Fibroblast of peridontal ligament (primary cell): ENCODE measurements at regions not wholly inside any gene's neighbourhood (a gene's known extent, or its start where the extent isn't known, plus 50 kb on each side); places are given as distances from the start of the nearest gene placed in this dataset.

Experiments used
- DNase-seq: peaks from one replicate; pipeline ENCODE4 v3.0.0-alpha.2; 2010; ENCODE audit errors: extremely low read depth

- DNase-seq = no peak
Observed at GRCh38 chr4:176898791-176899190, 106.1 kb upstream of the VEGFC start.

- peak; percentile 92 for DNase-seq
Observed at GRCh38 chr4:176902710-176903323, 110.1 kb upstream of the VEGFC start.

- DNase-seq = no peak
Observed at GRCh38 chr4:176906709-176907108, 114.0 kb upstream of the VEGFC start.

GRCh38 chr4:176910646-176911045 is 117.9 kb upstream of the VEGFC start:
- DNase-seq = no peak

- no peak for DNase-seq
Observed at GRCh38 chr4:176919631-176920030, 126.9 kb upstream of the VEGFC start.

GRCh38 chr4:176920694-176921093 is 128.0 kb upstream of the VEGFC start:
- peak; percentile 29 for DNase-seq

GRCh38 chr4:176921256-176921655 is 128.5 kb upstream of the VEGFC start:
- no peak for DNase-seq

GRCh38 chr4:176924238-176924637 is 131.5 kb upstream of the VEGFC start:
- DNase-seq = no peak

- no peak for DNase-seq
Observed at GRCh38 chr4:176925962-176926361, 133.2 kb upstream of the VEGFC start.

- no peak for DNase-seq
Observed at GRCh38 chr4:176927117-176927516, 134.4 kb upstream of the VEGFC start.

GRCh38 chr4:176927664-176928063 is 134.9 kb upstream of the VEGFC start:
- DNase-seq = peak; percentile 98

GRCh38 chr4:176939445-176939844 is 146.7 kb upstream of the VEGFC start:
- DNase-seq = no peak

- DNase-seq = peak; percentile 15
Observed at GRCh38 chr4:176945334-176945733, 152.6 kb upstream of the VEGFC start.

- peak; percentile 40 for DNase-seq
Observed at GRCh38 chr4:176949029-176949428, 156.3 kb upstream of the VEGFC start.

GRCh38 chr4:176953021-176953420 is 160.3 kb upstream of the VEGFC start:
- DNase-seq = peak; percentile 30

GRCh38 chr4:176957353-176958118 is 164.8 kb upstream of the VEGFC start:
- DNase-seq = peak; percentile 21

- DNase-seq = no peak
Observed at GRCh38 chr4:176959980-176960379, 167.3 kb upstream of the VEGFC start.

- DNase-seq = no peak
Observed at GRCh38 chr4:176963121-176963520, 170.4 kb upstream of the VEGFC start.

- DNase-seq = no peak
Observed at GRCh38 chr4:176964116-176964691, 171.5 kb upstream of the VEGFC start.

GRCh38 chr4:176967586-176967985 is 174.9 kb upstream of the VEGFC start:
- no peak for DNase-seq

- DNase-seq = no peak
Observed at GRCh38 chr4:176968094-176968493, 175.4 kb upstream of the VEGFC start.

- DNase-seq = no peak
Observed at GRCh38 chr4:176969011-176969410, 176.3 kb upstream of the VEGFC start.

- peak; percentile 10 for DNase-seq
Observed at GRCh38 chr4:176970853-176971252, 178.1 kb upstream of the VEGFC start.
